Fibroblast of upper back skin (primary cell): ENCODE measurements at regions not wholly inside any gene's neighbourhood (a gene's known extent, or its start where the extent isn't known, plus 50 kb on each side); places are given as distances from the start of the nearest gene placed in this dataset.
A peak's percentile ranks its signal among the peaks of the same experiment; 100 is the strongest.

Experiments
- DNase-seq: peaks from one replicate; pipeline ENCODE4 v3.0.0-alpha.2; 2013

- DNase-seq = no peak
Observed at GRCh38 chr2:106981491-106981890, 95.5 kb upstream of the ST6GAL2 start.

- DNase-seq = peak; percentile 93
Observed at GRCh38 chr2:106982350-106982749, 96.4 kb upstream of the ST6GAL2 start.

- peak; percentile 81 for DNase-seq
Observed at GRCh38 chr2:106983305-106983704, 97.3 kb upstream of the ST6GAL2 start.

GRCh38 chr2:106988361-106988760 is 102.4 kb upstream of the ST6GAL2 start:
- no peak for DNase-seq

DNA sequence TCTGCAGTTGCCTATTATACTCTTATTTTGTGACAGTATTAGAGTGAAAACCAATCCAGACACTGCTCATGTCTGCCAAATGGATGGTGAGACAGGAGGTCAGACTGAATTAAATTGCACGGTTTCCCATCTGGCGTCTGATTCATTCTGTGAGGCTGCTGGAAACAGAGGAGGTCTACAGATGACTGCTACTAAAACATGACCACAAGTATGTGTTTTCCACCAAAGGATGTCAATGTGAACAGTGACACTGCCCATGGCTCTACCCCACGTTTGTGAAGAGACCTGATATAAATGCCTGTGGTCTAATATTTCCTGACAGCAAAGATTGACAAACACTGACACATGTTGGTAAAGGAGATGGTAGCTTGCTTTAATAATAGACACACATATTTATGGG is 104.3 kb upstream of the ST6GAL2 start:
- peak; percentile 99 for DNase-seq

GRCh38 chr2:106991866-106992265 is 105.9 kb upstream of the ST6GAL2 start:
- no peak for DNase-seq

DNA sequence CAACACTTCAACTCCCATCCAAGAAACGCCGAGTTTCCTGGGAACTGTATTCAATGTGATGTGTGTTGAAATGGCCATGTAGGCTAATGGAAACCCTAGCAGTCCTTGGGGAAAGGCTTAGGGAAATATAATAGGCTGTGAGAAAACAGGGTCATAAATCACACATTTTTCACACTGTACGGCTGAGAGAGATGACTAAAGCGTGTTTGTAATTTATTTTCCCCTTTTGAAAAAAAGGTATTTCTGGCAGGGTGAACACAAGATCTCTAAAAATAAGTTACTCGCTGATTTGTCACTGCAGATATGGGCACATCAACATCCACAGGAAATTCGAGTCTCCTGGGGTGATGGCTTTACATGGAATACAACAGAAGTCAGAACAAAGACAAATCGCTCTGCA is 109.6 kb upstream of the ST6GAL2 start:
- DNase-seq = peak; percentile 90

DNA sequence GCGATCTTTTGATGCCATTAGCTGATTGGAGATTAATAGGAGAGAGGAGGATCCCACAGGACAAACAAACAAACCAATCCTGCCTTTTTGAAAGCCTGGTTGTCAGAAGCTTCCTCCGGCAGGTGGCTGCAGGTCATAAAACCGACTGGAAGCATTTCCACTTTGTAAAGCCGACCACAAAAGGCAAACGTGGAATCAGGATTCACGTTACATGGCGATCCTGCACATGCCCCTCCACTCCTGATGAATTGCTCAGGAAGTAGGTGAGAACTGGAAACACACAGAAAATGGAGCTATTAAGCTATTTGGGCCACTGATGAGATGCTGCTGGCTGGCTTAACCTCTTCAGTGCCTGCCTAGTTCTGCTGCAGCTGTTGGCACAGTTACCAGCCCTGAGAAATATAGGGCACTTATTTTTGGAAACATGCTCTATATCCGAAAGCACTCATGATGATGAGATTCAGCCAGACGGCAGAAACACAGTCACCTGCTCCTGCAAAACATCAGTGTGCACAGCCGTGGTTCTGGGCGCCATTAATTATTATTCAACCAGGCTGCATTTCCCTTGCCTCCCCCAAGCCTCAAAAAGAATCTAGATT is 110.3 kb upstream of the ST6GAL2 start:
- no peak for DNase-seq

- no peak for DNase-seq
Observed at GRCh38 chr2:106997204-106997603, 111.2 kb upstream of the ST6GAL2 start.

- DNase-seq = peak; percentile 55
Observed at GRCh38 chr2:107001062-107001461, 115.1 kb upstream of the ST6GAL2 start.

DNA sequence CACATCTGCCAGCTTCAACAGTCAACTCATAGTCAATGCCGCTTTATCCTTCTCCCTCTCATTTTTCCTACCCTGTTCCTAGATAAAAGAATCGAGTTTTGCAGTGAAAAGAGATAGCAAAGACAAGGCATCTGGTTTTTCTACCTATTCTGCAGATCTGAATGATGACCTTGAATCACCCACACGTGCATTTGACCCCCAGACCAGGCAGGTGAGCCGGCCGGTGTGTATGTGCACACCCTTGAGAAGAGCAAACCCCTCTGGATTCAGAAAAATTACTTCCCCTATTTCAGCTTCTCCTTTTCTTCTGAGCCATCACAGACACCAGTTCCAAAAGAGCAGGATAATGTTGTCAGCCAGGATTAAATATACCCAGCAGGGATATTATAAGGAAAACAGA is 115.6 kb upstream of the ST6GAL2 start:
- no peak for DNase-seq

DNA sequence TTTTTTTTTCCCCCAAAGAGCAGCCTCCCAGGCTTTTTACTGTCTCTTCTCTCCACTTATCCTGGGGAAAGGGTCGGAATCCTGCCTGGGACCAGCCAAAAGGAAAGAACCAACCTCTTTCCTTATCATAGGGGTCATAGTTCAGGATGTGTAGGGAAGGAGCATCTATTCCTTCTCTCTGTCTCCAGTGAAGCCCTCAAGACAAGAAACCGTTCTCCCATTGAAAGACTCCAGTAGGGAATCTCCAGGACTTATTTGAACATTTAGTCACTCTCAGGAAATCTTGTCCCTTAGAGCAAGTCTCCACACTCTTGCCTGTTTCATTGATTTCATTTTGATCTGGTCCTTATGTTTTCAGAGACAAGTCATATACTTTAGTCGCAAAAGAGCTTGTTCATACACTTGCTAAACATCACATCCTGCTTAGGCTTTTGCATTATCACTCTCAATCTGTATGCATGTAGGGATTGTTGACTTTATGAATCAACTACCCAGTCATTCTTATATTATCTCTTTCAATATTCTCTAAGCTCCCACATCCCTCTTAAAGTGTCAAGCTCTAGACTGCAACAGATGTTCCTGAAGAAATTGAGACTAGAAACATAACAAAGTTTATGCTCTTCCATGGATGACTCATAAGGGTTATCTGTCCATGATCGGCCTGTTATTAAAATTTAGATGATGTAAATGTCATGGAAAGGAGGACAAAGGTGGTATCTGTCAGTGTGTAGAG is 116.2 kb upstream of the ST6GAL2 start:
- DNase-seq = peak; percentile 86

DNA sequence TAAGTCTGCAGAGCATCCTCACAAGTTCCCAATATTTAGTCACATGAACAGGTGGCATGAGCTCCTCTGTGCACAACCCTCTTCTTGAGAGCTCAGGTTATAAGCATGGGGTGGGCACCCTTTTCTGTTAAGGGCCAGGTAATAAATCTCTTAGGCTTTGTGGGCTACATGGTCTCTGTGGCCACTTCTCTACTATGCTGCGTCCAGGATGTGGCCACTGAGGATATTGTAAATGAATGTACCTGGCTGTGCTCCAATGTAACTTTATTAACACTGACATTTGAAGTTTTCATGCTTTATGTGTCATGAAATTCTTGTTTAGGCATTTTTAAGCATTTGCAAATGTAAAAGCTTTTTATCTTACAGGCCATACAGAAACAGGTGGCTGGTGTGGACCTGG is 116.8 kb upstream of the ST6GAL2 start:
- peak; percentile 50 for DNase-seq

- DNase-seq = no peak
Observed at GRCh38 chr2:107005853-107006252, 119.9 kb upstream of the ST6GAL2 start.

DNA sequence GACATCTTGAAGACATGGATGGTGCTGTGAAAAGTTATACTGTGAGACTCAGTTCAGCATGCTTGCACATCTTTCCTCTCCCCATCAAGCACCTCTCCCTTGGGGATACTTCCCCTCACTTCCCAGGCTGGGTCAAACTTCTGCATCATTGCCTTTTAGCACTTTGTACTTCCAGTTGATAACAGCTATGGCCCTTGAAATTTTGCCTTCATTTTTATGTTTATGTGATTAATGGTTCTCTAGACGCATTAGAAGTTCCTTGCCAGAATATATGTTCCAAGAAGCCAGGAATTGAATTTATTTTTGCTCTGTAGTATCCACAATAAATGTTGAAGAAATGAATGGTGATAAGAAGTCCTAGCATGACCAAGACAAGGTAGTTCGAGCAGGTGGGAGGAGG is 120.9 kb upstream of the ST6GAL2 start:
- no peak for DNase-seq

DNA sequence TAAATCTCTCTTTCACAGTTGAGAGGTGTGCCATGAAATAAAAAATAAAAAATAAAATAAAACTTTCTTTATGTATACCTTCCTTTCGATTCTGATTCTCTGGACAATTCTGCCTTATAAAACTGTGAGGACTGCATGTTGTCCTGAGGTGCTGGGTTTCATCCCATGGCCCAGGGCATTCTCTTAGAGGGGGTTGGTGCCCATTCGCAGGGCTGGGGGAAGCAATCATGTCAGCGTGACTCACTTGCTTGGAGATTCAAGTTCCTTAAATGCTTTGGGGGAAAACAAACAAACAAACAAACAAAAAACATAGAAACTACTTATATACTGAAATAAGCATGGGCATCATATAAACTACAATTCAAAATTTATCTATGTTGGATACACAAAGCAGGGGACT is 122.0 kb upstream of the ST6GAL2 start:
- no peak for DNase-seq

DNA sequence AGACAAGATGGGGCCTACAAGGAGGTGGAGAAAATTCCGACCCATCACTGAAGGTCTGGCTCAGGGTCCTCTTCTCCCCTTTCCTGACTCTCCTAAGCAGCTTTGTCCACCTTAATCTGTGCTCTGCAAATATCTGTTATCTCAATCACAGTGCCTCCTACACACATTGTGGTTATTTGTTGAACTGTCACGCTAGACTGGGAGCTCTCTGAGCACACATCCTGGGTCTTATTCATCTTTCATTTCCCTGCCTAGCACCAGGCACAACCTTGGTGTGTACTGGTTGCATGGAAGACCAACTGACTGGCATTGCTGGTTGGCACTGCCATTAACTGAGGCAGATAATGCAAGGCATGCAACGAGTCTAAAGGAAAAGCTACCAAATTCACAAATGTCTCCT is 122.9 kb upstream of the ST6GAL2 start:
- DNase-seq = no peak

GRCh38 chr2:107009275-107009674 is 123.3 kb upstream of the ST6GAL2 start:
- no peak for DNase-seq

DNA sequence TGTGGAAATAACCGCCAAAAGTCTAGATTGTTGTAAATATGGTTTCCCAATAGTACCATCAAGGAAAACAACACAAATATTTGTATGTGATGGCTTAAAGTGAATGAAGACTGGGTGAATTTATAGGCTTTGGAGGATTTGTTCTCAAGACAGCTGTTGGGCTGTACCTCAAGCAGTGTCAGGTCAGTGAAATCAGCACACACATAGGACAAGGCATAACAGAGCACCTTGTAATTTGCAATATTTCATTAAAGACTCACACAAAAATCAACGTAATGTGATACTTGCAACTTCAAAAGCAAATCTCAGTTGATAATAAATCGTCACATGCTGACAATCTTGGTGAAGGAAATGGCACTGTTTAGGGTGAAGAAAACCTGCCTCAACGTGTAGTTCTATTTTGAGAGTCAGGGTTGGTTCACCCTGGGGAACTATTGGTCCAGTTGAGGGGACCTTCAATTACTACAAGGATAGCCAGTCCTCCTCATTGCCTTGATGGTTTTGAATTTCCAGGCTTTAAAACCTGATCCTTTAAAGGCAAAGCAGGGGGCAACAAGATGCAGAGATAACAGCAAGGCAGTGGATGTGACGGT is 126.8 kb upstream of the ST6GAL2 start:
- DNase-seq = no peak

DNA sequence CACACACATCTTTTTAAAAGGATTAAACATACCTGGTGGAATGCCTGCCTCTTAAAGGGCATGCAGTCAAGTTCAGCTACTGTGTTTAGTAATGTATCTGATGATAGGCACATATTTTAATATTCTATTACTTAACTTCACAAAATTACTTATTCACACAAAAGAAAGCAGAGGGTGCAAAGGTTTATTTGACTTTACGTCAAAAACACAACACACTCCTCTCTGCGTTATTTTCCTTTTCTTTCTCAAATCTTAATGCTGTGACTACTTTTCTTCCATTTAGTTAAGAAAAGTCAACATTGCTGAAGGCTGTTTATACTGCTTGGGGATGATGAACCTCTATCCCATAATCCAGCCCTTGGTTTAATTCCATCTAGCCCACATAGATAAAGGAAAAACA is 127.9 kb upstream of the ST6GAL2 start:
- no peak for DNase-seq

- DNase-seq = no peak
Observed at GRCh38 chr2:107018366-107018765, 132.4 kb upstream of the ST6GAL2 start.

DNA sequence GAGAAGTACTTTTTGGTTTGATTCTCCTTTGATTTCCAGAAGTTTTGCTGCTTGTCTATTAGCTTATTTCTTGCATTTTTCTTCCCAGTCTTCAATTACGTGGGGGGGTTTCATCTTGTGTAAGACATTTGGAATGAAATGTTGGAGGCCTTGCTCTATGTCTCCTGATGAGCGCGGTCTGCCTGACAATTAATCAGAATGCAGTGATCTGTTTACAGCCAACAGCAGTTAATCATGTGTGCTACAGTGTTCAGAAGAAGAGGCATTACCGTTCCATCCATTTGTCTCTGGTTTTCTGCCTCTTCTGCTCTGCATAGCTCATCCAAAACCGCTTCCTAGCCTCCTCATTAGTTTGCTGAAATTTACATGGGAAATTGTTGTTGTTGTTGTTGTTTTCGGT is 134.4 kb upstream of the ST6GAL2 start:
- DNase-seq = peak; percentile 24

DNA sequence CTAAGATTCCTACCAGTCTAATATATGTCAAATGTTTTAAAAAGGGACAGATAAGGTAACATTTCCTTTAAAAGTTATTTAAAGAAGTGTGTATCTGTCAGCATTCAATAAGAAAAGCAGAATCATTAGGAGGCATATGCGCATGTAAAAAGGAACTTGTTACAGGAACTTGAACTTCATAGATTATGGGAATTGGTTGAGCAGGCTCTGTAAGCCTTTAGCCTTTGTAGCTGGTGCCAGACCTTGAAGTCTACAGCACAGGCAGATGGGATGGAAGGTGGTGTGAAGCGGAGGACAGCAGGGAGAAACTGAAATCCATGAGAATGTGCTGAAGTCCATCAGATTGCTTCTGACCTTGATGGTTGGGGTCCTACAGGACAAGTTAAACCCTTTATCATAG is 138.3 kb upstream of the ST6GAL2 start:
- no peak for DNase-seq

DNA sequence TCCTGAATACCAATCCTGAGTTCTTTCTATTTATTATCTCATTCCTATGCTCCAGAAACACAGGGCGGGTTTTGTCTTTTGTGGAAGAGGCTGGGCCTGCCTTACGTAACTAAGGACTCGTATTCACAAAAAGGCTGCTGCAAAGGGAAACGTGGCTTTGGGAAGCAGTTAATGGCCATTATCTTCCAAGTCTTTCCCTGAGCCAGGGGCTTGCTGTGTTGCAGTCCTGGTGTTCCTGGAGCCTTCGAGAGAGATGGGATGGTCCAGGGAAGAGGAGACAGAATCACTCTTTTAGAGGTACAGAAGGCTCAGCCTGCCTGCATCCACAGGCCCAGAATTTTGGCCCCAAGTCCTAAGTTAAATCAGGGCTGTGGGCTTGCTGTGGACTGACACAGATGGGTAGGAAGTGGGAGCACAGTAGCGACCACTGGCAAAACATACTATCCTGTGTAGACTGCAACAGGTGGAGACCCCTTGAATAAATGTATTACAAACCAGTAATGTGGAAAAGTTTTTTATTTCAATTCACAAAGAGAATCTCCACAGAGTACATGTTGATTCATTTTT is 139.4 kb upstream of the ST6GAL2 start:
- DNase-seq = no peak
